ENCODE measurements at regions not wholly inside any gene's neighbourhood (a gene's known extent, or its start where the extent isn't known, plus 50 kb on each side); places are given as distances from the start of the nearest gene placed in this dataset.

GRCh38 chr9:126114850-126115460 is 211.7 kb upstream of the MVB12B start:
- TF ChIP-seq PATZ1 (CRISPR knock-in tag; IDR thresholded peaks at IDR 0.05; ENCODE audit: borderline replicate concordance) (no peak), PPARA (CRISPR knock-in tag; IDR thresholded peaks at IDR 0.05; ENCODE audit: borderline replicate concordance) (no peak), TCF4 (CRISPR knock-in tag; IDR thresholded peaks at IDR 0.05; ENCODE audit: borderline replicate concordance) (no peak), ZFP3 (CRISPR knock-in tag; IDR thresholded peaks at IDR 0.05) (no peak), TSHZ2 (CRISPR knock-in tag; IDR thresholded peaks at IDR 0.05) (no peak), CREB5 (CRISPR knock-in tag; IDR thresholded peaks at IDR 0.05; ENCODE audit: low read depth) (no peak), ISL1 (CRISPR knock-in tag; IDR thresholded peaks at IDR 0.05) (no peak), ZNF70 (CRISPR knock-in tag; IDR thresholded peaks at IDR 0.05) (no peak), ARNTL (CRISPR knock-in tag; IDR thresholded peaks at IDR 0.05; ENCODE audit: borderline replicate concordance, low read depth) (no peak), ZNF8 (CRISPR knock-in tag; IDR thresholded peaks at IDR 0.05) (no peak), BACH2 (CRISPR knock-in tag; IDR thresholded peaks at IDR 0.05; ENCODE audit: borderline replicate concordance) (no peak), ZC3H10 (CRISPR knock-in tag; IDR thresholded peaks at IDR 0.05) (no peak), OSR1 (CRISPR knock-in tag; IDR thresholded peaks at IDR 0.05) (no peak), ZFP30 (CRISPR knock-in tag; IDR thresholded peaks at IDR 0.05) (no peak)
